Muscle of leg (tissue), 3 donors: ENCODE measurements at regions not wholly inside any gene's neighbourhood (a gene's known extent, or its start where the extent isn't known, plus 50 kb on each side); places are given as distances from the start of the nearest gene placed in this dataset.

Source experiments
- DNase-seq: peaks from one replicate; pipeline ENCODE4 v3.0.0; 2013
- H3K27ac ChIP-seq: one replicate; pipeline ENCODE4 v1.5.1; 2013; ENCODE audit warnings: mild to moderate bottlenecking, low read length, control low read depth
- H3K27me3 ChIP-seq: one replicate; pipeline ENCODE4 v1.6.1; 2013; ENCODE audit warnings: low read length; ENCODE audit not compliant: control insufficient read depth, insufficient read depth
- H3K36me3 ChIP-seq: one replicate; pipeline ENCODE4 v1.6.1; 2013; ENCODE audit warnings: low read length; ENCODE audit not compliant: control insufficient read depth, insufficient read depth
- H3K4me1 ChIP-seq: one replicate; pipeline ENCODE4 v1.6.1; 2013; ENCODE audit warnings: low read length; ENCODE audit not compliant: control insufficient read depth, insufficient read depth
- H3K4me3 ChIP-seq: one replicate; pipeline ENCODE4 v1.5.1; 2013; ENCODE audit warnings: low read length, control low read depth
- H3K9me3 ChIP-seq: replicated peaks from 2 replicates; pipeline ENCODE4 v1.6.1; 2013; ENCODE audit warnings: low read depth, low read length; ENCODE audit not compliant: control insufficient read depth
- WGBS: methylation state at CpG from one replicate; pipeline ENCODE4 v1.1.5; 2013; ENCODE audit warnings: missing lambda C conversion rate; ENCODE audit not compliant: insufficient coverage; 5-methylcytosine and 5-hydroxymethylcytosine counted together

DNA sequence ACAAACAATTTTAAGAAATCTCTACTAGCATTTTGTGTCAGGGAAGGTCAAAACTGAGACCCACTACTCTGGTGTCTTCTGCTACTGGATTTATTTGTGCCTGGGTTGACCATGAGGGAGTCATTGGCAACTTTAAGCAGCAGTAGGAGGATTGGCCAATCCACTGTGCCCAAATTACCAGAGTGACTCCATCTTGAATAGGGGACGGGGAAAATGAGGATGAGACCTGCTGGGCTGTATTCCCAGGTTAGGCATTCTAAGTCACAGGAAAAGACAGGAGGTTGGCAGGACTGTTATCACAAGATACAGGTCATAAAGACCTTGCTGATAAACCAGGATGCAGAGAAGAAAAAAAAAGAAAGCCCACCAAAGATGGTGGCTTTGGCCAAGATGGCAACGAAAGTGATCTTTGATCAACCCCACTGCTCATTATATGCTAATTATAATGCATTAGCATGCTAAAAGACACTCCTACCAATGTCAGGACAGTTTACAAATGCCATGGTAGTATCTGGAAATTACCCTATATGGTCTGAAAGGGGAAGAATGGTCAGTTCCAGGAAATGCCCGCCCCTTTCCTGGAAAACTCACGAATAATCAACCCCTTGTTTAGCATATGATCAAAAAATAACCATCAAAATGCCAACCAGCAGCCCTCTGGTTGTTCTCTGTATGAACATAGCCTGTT lies 200.9 kb downstream of the LTN1 start:
- 75% methylated on average over 2 of the region's 4 CpGs for WGBS

DNA sequence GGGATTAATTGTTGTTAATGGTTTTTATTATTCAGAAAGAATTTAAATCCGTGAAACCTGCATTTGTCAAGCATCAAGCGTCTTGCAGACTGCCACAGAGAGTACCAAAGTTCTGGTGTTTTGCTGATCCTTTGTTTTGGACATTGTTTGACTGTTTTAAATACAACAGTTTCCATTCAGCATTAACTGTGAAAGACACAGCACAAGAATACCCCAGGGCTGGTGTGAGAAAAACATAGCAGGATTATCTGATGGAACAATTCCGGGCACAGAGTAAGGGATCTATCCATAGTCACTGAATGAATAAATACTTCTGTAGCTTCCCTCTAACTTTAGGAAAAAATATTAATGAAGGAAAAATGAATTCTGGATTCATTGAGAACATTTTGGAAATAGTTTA lies 202.3 kb downstream of the LTN1 start:
- no peak for DNase-seq
- no peak overlapping the region for H3K27ac ChIP-seq
- H3K9me3 ChIP-seq = no peaks in the 10 kb centered on the region
- 33% methylated on average over 1 of the region's 3 CpGs for WGBS
- H3K27me3 ChIP-seq = no peaks in the 10 kb centered on the region
- H3K4me1 ChIP-seq = no peaks in the 10 kb centered on the region
- H3K36me3 ChIP-seq = no peaks in the 10 kb centered on the region
- H3K4me3 ChIP-seq = no peak overlapping the region

More for the DNA sequence above, 200.9 kb downstream of the LTN1 start:
- no peak for DNase-seq
- H3K4me3 ChIP-seq = no peak overlapping the region
- no peaks in the 10 kb centered on the region for H3K9me3 ChIP-seq
- no peaks in the 10 kb centered on the region for H3K4me1 ChIP-seq
- no peaks in the 10 kb centered on the region for H3K36me3 ChIP-seq
- H3K27me3 ChIP-seq = no peaks in the 10 kb centered on the region
- H3K27ac ChIP-seq = no peak overlapping the region

DNA sequence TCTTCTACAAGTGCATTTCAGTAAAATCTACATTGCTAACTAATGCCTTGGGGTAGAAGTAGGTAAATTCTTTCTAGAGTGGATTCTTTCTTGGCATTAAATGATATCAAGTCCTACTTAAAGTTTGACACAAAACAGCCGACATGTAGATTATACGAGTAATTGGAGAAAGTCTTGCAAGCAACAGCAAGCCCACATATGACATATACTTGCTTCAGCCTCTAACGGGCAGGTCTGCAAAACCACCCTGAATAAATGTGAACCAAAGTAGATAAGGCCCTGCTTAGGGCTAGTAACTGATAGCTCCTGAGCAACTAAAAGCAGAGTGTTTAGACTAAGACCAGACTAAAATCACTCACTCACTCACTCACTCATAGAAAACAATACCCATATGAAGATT lies 203.2 kb downstream of the LTN1 start:
- WGBS = no CpG with 5 or more reads among the region's 3 CpGs
- H3K27me3 ChIP-seq = no peaks in the 10 kb centered on the region
- no peak overlapping the region for H3K27ac ChIP-seq
- no peaks in the 10 kb centered on the region for H3K4me1 ChIP-seq
- DNase-seq = no peak
- H3K4me3 ChIP-seq = no peak overlapping the region
- H3K9me3 ChIP-seq = no peaks in the 10 kb centered on the region
- no peaks in the 10 kb centered on the region for H3K36me3 ChIP-seq

DNA sequence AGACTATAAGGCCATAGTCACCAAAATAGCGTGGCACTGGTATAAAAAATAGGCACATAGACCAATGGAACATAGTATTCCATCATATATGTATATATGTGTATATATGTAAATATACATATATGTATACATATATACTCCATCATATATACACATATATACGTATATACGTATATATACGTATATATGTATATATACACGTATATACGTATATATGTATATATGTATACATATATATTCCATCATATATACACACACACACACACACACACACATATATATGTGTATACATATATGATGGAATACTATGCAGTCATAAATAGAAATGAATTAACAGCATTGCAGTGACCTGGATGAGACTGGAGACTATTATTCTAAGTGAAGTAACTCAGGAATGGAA lies 204.6 kb downstream of the LTN1 start:
- H3K36me3 ChIP-seq = no peaks in the 10 kb centered on the region

DNA sequence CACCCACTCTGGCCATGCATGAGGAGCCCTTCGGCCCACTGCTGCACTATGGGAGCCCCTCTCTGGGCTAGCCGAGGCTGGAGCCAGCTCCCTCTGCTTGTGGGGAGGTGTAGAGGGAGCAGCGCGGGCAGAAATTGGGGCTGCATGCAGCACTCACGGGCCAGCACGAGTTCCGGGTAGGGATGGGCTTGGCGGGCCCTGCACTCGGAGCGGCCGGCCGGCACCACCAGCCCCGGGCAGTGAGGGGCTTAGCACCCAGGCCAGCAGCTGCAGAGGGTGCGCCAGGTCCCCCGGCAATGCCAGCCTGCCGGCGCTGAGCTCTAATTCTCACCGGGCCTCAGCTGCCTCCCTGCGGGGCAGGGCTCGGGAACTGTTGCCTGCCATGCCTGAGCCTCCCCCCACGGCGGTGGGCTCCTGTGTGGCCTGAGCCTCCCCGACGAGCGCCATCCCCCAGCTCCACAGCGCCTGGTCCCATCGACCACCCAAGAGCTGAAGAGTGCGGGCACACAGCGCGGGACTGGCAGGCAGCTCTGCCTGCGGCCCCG lies 209.0 kb downstream of the LTN1 start:
- Histone ChIP-seq H3K4me1 (no peaks in the 10 kb centered on the region), H3K27ac (no peak overlapping the region), H3K36me3 (no peaks in the 10 kb centered on the region), H3K9me3 (no peaks in the 10 kb centered on the region), H3K27me3 (no peaks in the 10 kb centered on the region), H3K4me3 (no peak overlapping the region)
- no peak for DNase-seq
- WGBS = 94% methylated on average over 26 of the region's 32 CpGs

More for the DNA sequence above, 204.6 kb downstream of the LTN1 start:
- Histone ChIP-seq H3K9me3 (no peaks in the 10 kb centered on the region), H3K4me3 (no peak overlapping the region), H3K27me3 (no peaks in the 10 kb centered on the region), H3K4me1 (no peaks in the 10 kb centered on the region), H3K27ac (no peak overlapping the region)
- no peak for DNase-seq
- whole genome bisulfite sequencing = no CpG with 5 or more reads among the region's 6 CpGs

DNA sequence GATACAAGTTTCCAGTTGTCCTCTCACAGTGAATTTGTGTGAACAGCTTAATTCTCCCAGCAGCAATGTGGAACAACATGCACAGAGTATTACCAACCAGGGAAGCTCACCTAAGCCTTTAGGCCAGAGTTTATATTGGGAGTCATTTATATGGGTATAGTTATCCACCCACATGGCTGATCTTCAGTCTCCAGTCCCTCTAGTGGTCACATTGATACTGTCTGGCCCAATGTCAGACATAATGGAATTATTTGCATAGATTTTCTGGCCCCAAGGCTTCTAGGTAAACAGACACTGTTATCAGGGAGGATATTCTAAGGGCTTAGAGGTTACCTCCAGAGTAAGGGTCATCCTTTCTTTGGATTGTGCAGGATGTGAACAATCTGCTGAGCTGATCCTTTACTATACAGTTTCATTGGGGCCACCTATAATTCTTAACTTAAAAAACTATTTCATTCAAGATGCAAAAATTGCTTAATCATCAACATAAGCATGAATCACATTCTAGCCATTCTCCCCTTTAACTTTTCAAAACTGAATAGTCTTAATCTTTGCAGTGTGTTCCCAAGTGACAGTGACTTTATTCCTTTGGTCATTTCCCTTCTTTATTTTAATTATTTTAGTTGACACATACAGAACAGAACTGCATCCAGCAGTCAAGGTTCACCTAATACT lies 210.9 kb downstream of the LTN1 start:
- Histone ChIP-seq H3K4me3 (no peak overlapping the region), H3K4me1 (no peaks in the 10 kb centered on the region), H3K36me3 (no peaks in the 10 kb centered on the region), H3K27me3 (no peaks in the 10 kb centered on the region), H3K27ac (no peak overlapping the region), H3K9me3 (no peaks in the 10 kb centered on the region)
- DNase-seq = no peak

DNA sequence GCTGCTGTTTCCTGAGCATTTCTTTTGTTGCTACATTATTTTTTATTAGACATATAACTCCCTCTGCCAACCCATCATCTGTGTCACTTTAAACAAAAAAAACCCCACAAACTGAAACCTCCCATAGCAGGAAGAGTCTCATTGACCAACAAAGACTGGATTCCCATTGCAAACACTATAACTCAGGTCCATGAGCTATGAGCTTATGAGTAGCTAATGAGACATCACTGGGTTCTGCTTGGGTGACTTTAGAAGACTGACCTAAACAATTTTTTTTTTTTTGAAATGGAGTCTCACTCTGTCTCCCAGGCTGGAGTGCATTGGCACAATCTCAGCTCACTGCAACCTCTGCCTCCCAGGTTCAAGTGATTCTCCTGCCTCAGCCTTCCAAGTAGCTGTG lies 212.8 kb downstream of the LTN1 start:
- Histone ChIP-seq H3K4me3 (no peak overlapping the region), H3K4me1 (no peaks in the 10 kb centered on the region), H3K36me3 (no peaks in the 10 kb centered on the region), H3K27ac (no peak overlapping the region), H3K27me3 (no peaks in the 10 kb centered on the region), H3K9me3 (no peaks in the 10 kb centered on the region)
- DNase-seq = no peak

DNA sequence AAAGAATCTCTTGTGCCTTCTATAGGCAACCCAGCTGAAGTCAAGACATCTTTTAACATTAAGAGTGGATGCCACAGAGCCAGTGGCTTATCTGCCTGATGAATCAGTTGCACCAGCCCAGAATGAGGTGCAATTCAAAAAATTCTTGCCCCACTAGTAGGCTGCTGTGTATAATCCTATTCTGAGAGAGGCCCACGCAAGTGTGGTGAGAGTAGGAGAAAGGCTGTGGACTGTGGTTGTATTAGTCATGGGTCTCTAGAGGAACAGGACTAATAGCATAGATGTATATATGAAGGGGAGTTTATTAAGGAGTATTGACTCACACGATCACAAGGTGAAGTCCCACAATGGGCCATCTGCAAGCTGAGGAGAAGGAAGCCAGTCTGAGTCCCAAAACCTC lies 216.4 kb downstream of the LTN1 start:
- WGBS = 90% methylated on average over 1 of the region's 2 CpGs

DNA sequence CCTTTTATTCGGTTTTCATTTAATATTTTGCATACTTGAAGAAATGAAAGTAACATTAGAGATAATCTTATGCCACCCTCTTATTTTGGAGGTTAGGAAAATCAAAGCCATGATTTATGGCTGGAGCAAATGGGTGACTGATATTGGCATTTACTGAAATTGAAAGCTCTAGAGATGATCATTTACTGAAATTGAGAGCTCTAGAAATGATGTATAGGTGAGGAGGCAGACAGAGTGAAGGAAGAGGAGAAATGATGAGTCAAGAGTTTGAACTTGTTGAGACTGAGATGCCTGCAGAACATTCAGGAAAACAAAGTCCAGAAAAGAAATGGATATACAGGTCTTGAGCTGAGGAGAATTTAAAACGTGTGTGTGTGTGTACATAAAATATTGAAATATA lies 217.6 kb downstream of the LTN1 start:
- DNase-seq = no peak
- Histone ChIP-seq H3K27ac (no peak overlapping the region), H3K27me3 (no peaks in the 10 kb centered on the region), H3K4me3 (no peak overlapping the region), H3K4me1 (no peaks in the 10 kb centered on the region), H3K9me3 (no peaks in the 10 kb centered on the region), H3K36me3 (no peaks in the 10 kb centered on the region)
- no CpG with 5 or more reads among the region's 2 CpGs for WGBS

More for the DNA sequence above, 216.4 kb downstream of the LTN1 start:
- H3K27ac ChIP-seq = no peak overlapping the region
- no peaks in the 10 kb centered on the region for H3K36me3 ChIP-seq
- no peaks in the 10 kb centered on the region for H3K9me3 ChIP-seq
- no peaks in the 10 kb centered on the region for H3K27me3 ChIP-seq
- H3K4me3 ChIP-seq = no peak overlapping the region
- no peak for DNase-seq
- no peaks in the 10 kb centered on the region for H3K4me1 ChIP-seq

DNA sequence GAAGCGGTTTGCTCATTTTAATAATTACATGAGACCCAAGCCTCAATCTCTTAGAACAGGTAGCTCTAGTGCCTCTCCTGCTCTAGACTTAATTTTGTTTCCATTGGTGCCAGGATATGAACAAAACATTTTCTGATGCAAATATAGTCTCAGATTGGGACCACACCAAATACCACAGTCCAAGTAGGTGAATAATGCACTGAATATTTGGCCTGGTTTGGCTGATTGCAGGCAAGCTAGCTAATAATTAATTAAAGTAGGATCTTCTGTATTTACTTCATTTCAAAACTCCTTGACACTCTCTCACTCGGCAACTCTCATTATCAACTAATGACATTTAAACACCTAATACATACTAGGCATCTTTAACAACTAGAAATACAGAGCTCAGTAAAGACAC lies 219.6 kb downstream of the LTN1 start:
- H3K27ac ChIP-seq = no peak overlapping the region
- no peak overlapping the region for H3K4me3 ChIP-seq
- no peaks in the 10 kb centered on the region for H3K9me3 ChIP-seq
- H3K36me3 ChIP-seq = no peaks in the 10 kb centered on the region
- no peak for DNase-seq
- no peaks in the 10 kb centered on the region for H3K27me3 ChIP-seq
- no CpG with 5 or more reads among the region's 2 CpGs for WGBS
- H3K4me1 ChIP-seq = no peaks in the 10 kb centered on the region
